Activated CD4-positive, alpha-beta T cell treated with anti-CD3 and anti-CD28 coated beads for 1 hour (primary cell): ENCODE measurements at regions not wholly inside any gene's neighbourhood (a gene's known extent, or its start where the extent isn't known, plus 50 kb on each side); places are given as distances from the start of the nearest gene placed in this dataset.
"Not testable (repeated sequence)": the region's sequence is repeated elsewhere in the genome, so short reads cannot be mapped to it uniquely, and the experiment has no call there.

Experiments used
- DNase-seq: peaks from one replicate; pipeline ENCODE4 v3.0.0-alpha.2; 2020

DNA sequence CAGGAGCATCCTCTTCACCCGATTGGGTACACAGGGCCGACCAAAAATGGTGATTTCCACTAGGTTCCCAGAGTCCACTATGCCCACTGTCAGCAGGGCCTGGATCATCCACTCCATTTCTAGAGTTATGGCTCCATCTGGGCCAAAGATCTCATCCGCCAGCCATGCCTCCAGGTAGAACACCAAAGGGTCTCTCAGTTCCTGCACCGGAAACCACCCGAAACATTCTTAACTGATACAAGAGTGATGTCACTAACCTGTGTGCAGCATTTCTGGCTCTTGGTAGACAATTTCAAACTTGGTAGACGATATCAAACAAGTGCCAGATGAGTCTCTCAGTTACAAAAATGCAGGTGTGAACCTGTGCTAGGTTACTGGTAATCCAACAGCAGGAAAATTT, 306.1 kb downstream of the BCOR start:
- no peak for DNase-seq

GRCh38 chrX:39795605-39796004, 302.2 kb downstream of the BCOR start:
- DNase-seq, result no peak

- no peak for DNase-seq
These were observed 300.9 kb downstream of the BCOR start for GRCh38 chrX:39796856-39797255.

GRCh38 chrX:39798488-39798887, 299.3 kb downstream of the BCOR start:
- DNase-seq, result not testable (repeated sequence)

- DNase-seq, result no peak
These were observed 295.4 kb downstream of the BCOR start for GRCh38 chrX:39802354-39802753.

GRCh38 chrX:39802908-39803307, 294.9 kb downstream of the BCOR start:
- no peak for DNase-seq

- DNase-seq, result no peak
These were observed 292.7 kb downstream of the BCOR start for GRCh38 chrX:39805022-39805421.

- DNase-seq, result no peak
These were observed 291.9 kb downstream of the BCOR start for GRCh38 chrX:39805825-39806224.

- no peak for DNase-seq
These were observed 289.3 kb downstream of the BCOR start for GRCh38 chrX:39808471-39808917.

DNA sequence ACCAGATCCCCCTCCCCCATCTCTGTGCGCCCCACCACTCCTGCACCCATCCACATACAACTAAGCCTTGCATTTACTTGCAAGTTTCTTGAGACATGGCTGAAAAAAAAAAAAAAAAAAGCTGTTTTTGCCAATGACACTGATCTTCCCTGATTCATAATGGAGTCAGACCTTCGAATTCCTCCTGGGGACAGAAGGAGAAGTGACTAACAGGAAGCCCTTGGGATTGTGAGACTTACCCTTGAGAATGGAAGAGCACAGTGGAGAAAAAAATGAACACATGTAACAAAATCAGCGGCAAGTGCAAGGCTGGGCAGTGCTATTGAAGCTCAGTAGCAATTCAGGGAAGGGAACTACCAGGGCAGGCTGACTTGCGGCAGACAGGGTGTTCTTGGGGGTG, 288.4 kb downstream of the BCOR start:
- no peak for DNase-seq

- DNase-seq, result no peak
These were observed 286.9 kb downstream of the BCOR start for GRCh38 chrX:39810901-39811300.

DNA sequence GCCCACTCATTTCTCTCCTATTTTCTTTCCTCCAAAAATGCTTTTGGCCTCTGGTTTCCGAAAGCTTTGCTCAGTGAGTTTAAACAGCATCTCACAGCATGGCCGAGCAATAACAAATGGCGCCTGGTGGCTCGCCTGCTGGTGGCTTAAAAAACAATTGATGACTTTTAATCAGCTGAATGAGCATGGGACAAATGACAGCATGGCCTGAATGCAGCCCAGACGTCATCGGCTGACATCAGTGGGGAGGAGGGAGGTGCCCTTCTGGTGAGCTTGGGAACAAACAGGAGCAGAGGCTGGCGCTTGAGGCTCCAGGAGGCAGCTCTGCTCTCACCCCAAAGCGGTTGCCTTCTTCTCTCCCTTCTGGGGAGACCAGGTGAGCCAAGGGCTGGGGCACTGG, 286.4 kb downstream of the BCOR start:
- DNase-seq, result no peak

DNA sequence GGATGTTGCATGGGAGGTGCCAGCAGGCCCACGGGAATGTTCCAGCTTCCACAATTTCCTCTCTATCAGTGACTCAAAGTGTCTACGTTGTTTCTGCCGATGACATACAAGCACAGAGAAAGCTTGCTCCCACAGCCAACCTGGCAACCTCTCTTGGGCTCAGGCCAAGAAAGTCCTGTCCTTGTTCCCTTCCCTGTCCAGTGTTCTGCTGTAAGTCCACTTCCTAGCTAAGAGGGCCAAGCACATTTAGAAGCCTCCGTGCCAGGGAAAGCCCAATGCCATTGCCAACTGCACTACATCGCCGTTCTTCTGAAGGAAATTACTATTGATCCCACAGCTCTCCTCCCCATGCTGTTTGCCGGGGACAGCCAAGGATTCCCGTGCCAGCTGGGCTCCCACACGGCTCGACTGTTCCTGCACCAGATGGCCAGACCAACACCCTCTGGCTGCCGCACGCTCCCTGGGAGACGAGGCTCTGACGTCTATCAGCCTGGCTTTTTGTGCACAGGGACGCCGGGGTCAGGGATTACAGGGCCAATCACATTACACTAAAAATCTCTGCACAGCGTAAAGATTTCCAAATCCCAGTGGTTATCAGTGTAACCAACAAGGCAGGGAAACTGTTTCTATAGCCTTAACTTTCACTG, 284.0 kb downstream of the BCOR start:
- DNase-seq, result no peak

- DNase-seq, result no peak
These were observed 283.4 kb downstream of the BCOR start for GRCh38 chrX:39814391-39814790.

DNA sequence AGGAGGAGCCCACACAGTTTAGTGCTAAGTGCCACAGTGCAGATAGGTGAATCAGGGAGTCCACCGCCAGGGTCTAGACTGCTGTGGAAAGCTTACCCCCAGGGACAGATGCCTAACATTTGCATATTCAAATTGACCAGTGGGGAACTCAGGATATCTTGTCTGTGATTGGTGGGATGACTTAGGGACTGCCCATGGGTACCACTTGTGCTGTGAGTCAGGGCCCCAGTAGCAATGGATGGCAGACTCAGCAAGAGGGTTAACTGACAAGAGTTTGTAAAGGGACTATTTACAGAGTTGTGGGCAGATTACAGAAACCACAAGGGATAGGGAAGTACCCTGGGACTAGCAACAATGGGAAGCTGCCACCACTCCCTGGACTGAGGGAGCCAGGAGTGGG, 282.1 kb downstream of the BCOR start:
- DNase-seq, result no peak

- no peak for DNase-seq
These were observed 280.7 kb downstream of the BCOR start for GRCh38 chrX:39816871-39817731.

GRCh38 chrX:39817754-39818470, 279.8 kb downstream of the BCOR start:
- no peak for DNase-seq

DNA sequence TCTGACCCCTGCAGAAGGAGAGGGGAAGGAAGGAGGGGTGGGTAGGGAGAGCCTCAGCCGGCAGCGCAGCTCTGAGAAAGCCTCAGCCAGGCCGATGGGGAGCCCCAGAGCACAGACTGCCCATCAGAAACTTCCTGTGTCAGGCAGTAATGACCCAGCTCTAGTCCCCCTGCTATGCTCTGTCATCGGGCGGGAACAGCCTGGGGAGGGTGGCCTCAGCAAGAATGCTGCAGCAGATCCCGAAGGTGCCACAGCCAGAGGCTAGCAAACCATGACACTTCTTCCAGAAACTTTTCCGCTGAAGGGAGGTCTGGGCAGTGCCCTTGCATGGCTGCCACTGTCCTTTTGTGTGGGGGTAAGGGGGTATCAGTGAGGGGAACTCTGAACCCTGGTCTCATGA, 279.0 kb downstream of the BCOR start:
- DNase-seq, result no peak

- DNase-seq, result no peak
These were observed 277.6 kb downstream of the BCOR start for GRCh38 chrX:39819921-39820849.

DNA sequence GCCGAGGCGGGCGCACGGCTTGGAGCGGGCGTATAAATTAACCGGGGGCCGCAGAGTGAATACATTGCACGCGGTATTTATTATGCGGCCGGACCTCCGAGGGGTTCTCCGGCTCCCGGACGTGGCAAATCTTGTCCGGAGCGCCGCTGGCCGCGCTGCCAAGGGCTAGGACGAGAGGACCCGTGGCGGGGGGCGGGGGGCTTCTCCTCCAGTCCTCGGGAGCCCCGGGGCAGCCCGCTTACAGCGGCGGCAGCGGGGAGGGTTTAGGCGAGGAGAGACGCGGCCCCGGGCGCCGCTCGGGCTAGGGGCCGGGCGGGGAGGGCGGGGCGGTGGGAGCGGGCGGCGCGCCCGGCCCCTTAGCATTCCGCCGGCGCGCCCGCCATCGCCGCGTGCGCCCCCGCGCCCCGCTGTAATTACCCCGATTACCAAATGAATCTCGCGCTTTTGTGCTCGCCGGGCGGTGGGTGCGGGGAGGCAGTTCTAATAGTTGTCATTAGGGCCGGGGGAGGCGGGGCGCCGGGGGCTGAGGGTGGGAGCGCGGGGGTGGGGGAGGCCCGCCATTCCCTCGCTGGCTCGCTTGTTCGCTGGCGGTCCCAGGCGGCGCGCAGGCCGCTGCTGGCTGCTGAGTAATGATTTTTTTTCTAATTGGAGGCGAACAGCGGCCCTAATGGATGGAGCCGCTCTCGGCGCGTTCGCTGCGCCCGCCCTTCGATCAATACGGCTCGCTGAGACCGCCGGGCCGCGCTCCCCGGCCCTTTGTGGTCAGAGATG, 276.6 kb downstream of the BCOR start:
- no peak for DNase-seq

DNA sequence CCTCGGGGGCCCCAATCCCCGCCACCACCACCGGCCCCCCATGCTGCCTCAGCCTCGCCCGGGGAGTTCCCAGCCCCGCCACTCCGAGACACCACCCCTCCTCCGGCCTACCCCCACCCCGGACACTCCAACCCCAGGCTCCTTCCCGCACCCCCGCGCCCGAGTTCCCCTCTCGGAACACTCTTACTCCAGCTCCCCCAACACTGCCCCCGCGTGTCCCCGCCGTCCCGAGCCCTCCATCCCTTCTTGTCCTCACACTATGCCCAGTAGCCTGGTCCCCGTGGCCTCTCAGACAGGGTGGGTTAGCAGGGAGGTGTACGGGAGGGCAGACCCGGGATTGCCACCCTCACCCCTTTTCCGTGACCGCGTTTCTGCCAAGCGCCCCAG, 276.1 kb downstream of the BCOR start:
- DNase-seq, result no peak
